LNCAP (cell line): ENCODE measurements at regions not wholly inside any gene's neighbourhood (a gene's known extent, or its start where the extent isn't known, plus 50 kb on each side); places are given as distances from the start of the nearest gene placed in this dataset.

Experiments used
- TF ChIP-seq, protein P1 (sequence below): fragments of 450-650 bp; IDR thresholded peaks from 2 replicates; pipeline ENCODE4 v1.5.1; 2017; ENCODE audit warnings: mild to moderate bottlenecking

DNA sequence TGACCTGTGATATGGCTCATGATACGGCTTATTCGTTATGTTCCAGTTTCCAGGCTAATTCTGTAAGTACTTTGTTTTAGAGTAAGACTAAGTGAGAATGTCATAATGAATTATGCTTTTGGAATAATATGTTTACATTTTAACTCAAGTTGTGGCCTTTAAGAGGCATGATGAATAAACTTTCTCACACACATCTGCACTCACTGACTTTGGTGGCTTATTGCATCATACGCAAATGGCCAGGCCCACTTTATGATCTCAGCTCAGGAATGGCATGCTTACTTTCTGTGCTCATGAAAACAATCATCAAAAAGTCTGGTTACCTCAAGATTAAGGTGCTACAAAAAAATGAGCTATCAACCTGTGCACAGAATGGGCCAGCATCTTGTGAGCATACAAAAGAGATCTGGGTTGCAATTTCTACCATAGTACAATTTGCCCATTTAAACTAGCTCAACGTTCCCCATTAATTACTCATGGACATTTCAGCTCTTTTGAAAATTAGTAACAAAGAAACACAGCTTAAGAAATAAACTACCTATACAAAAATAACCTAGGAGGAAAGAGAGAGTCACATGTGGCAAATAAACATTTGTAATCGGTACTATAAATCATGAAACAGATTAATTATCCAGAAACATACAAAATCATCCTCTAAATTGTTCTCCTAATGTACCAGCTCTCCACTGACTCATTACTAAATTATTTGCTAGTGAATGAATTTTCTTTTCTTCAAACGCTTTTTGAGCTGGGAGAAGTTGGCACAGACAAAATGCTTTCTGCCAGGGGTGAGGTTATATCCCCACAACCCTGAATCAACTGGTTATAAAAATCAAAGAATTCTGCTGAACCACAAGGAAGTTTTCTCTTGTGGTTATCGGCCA lies 439.0 kb upstream of the ADAMTS9 start:
- TF ChIP-seq, protein P1, sequence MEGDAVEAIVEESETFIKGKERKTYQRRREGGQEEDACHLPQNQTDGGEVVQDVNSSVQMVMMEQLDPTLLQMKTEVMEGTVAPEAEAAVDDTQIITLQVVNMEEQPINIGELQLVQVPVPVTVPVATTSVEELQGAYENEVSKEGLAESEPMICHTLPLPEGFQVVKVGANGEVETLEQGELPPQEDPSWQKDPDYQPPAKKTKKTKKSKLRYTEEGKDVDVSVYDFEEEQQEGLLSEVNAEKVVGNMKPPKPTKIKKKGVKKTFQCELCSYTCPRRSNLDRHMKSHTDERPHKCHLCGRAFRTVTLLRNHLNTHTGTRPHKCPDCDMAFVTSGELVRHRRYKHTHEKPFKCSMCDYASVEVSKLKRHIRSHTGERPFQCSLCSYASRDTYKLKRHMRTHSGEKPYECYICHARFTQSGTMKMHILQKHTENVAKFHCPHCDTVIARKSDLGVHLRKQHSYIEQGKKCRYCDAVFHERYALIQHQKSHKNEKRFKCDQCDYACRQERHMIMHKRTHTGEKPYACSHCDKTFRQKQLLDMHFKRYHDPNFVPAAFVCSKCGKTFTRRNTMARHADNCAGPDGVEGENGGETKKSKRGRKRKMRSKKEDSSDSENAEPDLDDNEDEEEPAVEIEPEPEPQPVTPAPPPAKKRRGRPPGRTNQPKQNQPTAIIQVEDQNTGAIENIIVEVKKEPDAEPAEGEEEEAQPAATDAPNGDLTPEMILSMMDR, result no peak

DNA sequence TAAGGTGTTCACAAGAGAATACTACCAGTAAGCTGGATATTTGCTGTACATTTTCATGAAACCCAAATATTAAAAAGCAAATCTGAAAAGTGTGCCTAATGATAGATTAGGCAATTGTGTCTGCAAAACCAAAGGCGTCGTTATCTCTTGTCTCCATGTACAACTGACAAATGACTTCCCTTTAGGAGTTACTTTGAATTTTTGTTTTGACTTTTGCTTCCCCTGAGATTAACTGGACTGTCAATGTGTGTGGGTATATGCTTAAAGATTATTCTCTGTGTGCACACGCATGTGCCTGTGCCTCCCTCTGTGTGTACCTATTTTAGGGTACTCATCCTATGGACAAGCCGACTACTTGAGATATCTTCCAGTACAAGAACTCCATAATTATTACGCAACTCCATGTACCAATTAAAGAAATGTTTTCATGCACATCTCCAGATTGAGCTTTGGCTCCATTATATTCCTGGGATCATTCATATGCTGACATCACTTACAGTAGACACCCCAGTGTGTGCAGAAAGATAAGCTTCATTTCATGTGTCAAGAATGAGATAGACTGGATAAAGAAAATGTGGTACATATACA lies 431.2 kb upstream of the ADAMTS9 start:
- TF ChIP-seq, protein P1, result no peak

DNA sequence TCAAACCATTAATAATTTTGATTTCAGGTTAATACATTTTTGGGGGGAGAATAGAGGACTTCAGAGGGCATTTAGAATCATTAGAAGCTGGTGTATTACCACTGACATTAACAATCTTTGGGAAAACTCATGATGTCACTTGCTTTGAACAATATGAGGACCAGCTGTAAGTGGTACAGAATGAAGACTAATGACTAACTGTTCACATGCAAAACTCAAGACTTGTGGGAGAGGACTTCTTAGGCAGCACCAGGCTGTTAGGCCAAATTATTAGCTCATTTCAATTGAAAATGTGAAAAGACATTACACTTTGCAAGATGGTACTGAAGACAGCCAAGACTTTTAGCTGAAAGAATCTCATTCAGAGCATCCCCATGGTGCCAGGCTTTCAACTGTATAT lies 426.2 kb upstream of the ADAMTS9 start:
- TF ChIP-seq, protein P1, result no peak

DNA sequence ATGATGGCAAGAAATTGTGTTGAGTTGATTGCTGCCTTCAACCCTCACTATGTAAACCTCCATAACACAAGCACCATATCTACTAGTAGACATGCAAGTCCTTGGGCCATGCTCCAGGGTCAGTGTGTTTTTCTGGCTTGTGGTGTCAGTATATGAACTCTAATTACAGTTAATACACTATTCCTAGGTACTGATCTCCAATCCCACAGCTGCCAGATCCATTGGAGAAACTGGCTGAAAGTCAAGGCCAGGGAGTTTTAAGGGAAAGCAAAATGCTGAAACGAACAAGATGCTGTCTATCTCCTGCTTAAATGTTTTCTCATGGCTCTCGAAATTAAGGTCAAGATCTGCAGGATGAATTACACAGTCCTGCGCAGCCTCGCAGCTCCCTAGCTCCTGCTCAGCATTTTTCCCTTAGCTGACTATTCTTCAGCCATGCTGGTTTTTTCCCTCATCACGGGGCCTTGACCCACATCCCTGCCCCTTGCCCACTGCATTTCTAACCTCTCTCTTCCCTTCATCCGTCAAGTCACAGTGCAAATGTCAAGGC lies 425.0 kb upstream of the ADAMTS9 start:
- TF ChIP-seq, protein P1, result no peak

DNA sequence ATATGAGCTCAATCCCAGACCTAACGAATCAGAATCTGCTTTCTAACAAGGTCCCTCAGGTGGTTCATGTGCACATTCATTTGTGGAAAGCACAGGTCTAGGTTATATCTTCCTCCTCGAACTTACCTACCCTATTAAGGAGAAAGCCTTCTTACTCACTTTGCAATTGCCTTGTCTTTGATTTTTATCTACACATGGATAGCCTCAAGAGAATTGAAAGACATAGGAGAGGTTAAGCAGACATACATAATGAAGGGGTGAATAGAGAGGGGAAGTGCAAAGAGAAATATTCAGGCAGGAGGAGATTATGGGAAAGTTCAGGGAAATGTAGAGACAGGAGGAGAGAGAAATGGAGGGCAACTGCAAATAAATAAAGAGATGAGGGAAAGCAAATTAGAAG lies 422.9 kb upstream of the ADAMTS9 start:
- TF ChIP-seq, protein P1, result no peak

DNA sequence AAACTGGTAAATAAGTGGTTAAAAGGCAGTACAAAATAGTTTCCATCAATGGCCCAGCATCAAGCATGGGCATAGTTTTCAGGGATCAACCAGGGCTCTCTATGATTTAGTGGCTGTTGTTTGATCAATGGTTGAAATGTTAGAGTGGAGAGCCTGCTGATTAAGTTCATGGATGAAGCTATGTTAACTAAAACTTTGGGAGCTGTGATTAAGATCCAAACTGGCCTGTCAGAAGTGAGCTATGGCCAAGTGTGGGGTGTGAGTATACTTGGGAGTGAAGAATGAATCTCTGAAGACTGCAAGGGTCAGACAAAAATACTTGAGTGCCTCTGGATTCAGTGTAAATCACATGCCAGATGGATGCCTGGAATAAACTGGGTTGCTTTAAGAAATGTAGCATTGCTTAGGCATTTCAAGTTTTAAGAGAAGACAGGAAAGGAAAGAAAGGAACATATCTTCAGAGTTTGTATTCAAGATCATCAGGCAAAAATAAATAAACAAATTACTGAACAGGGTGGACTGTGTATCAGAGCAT lies 422.2 kb upstream of the ADAMTS9 start:
- TF ChIP-seq, protein P1, result no peak

DNA sequence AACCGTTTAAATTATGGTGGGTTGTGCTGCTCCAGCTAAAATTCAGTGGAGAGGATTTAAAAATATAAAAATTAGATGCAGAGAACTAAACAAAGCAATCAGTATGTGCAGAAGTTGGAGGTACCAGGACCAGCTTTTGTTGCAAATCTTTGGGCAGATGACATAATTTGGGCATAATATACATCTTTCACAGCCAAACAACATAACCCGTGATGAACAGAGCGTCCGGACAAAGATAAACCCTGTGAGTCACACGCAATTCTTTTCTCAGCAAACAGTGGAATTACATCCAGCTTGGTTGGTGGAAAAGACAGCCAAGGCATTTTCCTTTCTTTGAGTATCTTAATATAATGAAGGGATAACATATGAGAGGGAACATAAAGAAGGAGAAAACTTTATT lies 419.4 kb upstream of the ADAMTS9 start:
- TF ChIP-seq, protein P1, result no peak
